ENCODE measurements at regions not wholly inside any gene's neighbourhood (a gene's known extent, or its start where the extent isn't known, plus 50 kb on each side); places are given as distances from the start of the nearest gene placed in this dataset.

DNA sequence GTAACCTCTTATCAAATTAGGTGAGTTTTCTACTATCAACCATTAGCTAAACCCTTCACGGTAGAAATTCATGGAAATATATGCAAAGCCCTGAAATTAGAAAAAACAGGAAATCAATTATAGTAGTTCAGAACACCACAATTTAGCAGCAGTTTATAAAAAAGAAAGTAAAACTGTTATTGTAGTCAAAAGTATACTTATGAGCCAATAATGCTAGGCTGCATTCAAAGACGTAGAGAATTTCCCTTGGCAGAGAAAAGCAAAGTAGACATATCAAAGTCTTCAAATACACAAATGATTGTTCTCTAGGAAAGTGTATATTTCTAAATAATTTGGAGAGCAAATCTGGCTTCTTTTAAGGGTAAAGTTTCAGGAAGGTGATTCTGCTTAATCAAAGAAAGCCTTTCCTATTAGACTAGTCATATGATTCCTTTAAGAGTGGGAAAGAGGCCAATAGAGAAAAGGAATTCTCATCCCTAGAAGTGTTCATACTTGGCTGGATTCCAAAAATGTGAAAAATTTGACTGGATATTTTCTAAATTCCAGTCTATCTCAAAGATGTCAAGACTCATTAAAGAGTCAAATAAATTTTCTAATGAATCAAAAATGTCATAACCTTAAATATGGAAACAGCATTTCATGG lies 185.5 kb downstream of the SMC2 start:
- TF ChIP-seq, protein P1, sequence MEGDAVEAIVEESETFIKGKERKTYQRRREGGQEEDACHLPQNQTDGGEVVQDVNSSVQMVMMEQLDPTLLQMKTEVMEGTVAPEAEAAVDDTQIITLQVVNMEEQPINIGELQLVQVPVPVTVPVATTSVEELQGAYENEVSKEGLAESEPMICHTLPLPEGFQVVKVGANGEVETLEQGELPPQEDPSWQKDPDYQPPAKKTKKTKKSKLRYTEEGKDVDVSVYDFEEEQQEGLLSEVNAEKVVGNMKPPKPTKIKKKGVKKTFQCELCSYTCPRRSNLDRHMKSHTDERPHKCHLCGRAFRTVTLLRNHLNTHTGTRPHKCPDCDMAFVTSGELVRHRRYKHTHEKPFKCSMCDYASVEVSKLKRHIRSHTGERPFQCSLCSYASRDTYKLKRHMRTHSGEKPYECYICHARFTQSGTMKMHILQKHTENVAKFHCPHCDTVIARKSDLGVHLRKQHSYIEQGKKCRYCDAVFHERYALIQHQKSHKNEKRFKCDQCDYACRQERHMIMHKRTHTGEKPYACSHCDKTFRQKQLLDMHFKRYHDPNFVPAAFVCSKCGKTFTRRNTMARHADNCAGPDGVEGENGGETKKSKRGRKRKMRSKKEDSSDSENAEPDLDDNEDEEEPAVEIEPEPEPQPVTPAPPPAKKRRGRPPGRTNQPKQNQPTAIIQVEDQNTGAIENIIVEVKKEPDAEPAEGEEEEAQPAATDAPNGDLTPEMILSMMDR (IDR thresholded peaks at IDR 0.05) = no peak
- TF ChIP-seq POLR2A (IDR thresholded peaks at IDR 0.05) (no peak), POLR2AphosphoS5 (IDR thresholded peaks at IDR 0.05) (no peak), EP300 (IDR thresholded peaks at IDR 0.05) (no peak)

All from upper lobe of left lung (tissue), 4 donors.